ENCODE measurements at regions not wholly inside any gene's neighbourhood (a gene's known extent, or its start where the extent isn't known, plus 50 kb on each side); places are given as distances from the start of the nearest gene placed in this dataset.
"Not testable (repeated sequence)": the region's sequence is repeated elsewhere in the genome, so short reads cannot be mapped to it uniquely, and the experiment has no call there.

DNA sequence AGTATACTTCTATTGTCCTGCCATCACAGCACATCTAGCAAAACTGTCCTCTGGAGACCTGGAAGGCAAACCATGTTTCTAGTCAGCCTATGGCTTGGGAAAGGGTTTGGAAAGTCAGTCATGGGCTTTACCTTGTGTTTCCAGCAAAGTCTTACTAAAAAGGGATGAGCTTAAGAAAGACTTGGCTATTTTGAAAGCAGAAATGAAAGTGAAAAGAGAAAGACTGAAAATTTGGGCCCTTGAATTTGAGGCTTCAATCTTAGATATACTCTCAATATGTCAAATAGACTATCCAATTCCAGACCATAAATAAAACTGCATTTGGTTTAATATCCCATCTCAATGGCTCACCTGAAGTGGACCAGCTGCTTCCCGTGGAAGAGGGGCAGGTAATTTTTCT lies 127.9 kb downstream of the ZNF330 start:
- no peak for DNase-seq
- ChIA-PET CTCF (no interaction called here), POLR2A (no interaction called here)
- no peak overlapping the region for H3K27ac Mint-ChIP-seq
- H3K9me3 Mint-ChIP-seq (ENCODE audit: insufficient read depth): no peaks in the 10 kb centered on the region
- H3K27me3 Mint-ChIP-seq (ENCODE audit: low read depth): peaks cover 1% of the 10 kb centered on the region
- ATAC-seq: no peak
- no peaks in the 10 kb centered on the region for H3K36me3 Mint-ChIP-seq (ENCODE audit: low read depth)
- H3K4me1 Mint-ChIP-seq (ENCODE audit: low read depth): no peaks in the 10 kb centered on the region
- H3K4me3 Mint-ChIP-seq: no peak overlapping the region

DNA sequence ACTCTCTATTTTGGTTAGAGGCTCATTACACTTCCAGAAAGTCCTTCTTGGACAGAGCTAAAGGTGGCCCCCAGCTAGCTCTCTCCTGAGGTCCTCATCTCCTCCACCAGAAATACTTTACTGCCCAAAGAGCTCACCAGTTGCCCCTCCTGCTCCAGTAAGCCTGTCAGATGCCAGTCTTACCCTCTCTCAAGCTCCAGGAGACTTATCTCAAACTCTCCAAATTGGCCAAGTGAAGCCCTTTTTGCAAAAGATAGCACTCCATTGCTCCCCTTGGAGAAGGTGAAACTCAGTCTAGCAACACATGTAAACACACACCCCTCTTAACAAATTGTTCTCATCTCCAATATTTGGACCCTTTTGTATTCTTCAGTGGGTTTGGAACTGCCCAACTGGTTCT lies 128.5 kb downstream of the ZNF330 start:
- Mint-ChIP-seq H3K27ac (no peak overlapping the region), H3K36me3 (ENCODE audit: low read depth) (no peaks in the 10 kb centered on the region), H3K4me1 (ENCODE audit: low read depth) (no peaks in the 10 kb centered on the region), H3K27me3 (ENCODE audit: low read depth) (no peaks in the 10 kb centered on the region), H3K4me3 (no peak overlapping the region), H3K9me3 (ENCODE audit: insufficient read depth) (no peaks in the 10 kb centered on the region)
- no peak for ATAC-seq
- ChIA-PET POLR2A (no interaction called here), CTCF (no interaction called here)
- DNase-seq: no peak

DNA sequence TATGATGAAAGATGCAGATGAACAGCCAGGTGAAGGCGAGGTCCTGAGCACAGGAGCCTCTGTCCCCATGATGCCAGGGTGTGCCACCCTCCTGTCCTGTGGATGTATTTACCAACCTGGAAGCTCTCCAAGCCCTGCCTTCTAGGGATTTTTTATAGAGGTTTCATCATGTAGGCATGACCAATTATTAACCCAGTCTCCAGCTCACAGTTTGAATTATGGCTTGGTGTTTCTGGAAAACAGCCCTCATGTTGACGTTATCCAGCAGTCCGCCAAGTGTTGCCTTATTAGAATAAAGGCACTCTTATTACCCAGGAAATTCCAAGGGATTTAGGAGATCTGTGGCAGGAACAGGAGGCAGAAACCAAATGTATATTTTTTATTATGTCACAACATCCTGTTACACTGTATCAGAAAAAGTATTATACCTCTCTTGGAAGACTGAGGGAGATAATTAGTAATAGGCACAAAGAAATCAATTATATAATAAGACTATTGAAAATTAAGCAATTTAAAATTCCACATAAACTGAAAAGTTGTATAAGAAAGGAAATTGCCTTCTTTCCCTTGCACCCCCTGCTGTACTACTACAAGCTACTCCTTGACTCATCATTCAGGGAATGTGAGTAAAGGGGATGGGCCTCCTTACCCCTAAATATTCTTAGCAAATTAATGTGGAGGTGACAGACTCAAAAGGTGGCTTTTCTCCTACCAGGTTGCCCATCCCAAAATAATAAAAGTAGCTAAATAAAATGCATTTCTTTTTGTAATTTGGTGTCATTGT lies 129.6 kb downstream of the ZNF330 start:
- ChIA-PET POLR2A (no interaction called here), CTCF (no interaction called here)
- no peaks in the 10 kb centered on the region for H3K9me3 Mint-ChIP-seq (ENCODE audit: insufficient read depth)
- no peaks in the 10 kb centered on the region for H3K36me3 Mint-ChIP-seq (ENCODE audit: low read depth)
- no peaks in the 10 kb centered on the region for H3K27me3 Mint-ChIP-seq (ENCODE audit: low read depth)
- H3K4me3 Mint-ChIP-seq: no peak overlapping the region
- no peak for ATAC-seq
- H3K4me1 Mint-ChIP-seq (ENCODE audit: low read depth): no peaks in the 10 kb centered on the region
- no peak overlapping the region for H3K27ac Mint-ChIP-seq
- DNase-seq: no peak

DNA sequence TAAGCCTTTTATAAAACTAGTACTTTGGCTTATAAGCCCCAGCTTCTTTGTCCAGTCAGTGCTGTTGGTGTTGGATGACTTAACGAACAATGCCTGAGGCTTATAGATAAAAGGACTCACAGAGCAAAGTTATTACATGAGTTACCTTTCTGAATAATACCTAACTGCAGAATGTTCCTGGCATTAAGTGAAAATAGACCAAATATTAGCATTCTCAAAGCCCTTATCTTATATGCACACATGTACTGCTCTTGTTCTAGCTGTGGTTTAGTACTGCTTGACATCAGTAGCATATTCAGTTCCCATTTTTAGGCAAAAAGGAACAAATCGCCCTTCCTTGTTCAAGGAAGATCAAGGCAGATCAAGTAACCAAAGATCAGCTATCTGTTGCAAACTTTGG lies 131.6 kb downstream of the ZNF330 start:
- ATAC-seq: no peak
- Mint-ChIP-seq H3K27me3 (ENCODE audit: low read depth) (no peaks in the 10 kb centered on the region), H3K4me1 (ENCODE audit: low read depth) (no peaks in the 10 kb centered on the region), H3K4me3 (no peak overlapping the region), H3K36me3 (ENCODE audit: low read depth) (no peaks in the 10 kb centered on the region), H3K27ac (no peak overlapping the region), H3K9me3 (ENCODE audit: insufficient read depth) (no peaks in the 10 kb centered on the region)
- POLR2A ChIA-PET: no interaction called here
- CTCF ChIA-PET: no interaction called here
- DNase-seq: no peak

DNA sequence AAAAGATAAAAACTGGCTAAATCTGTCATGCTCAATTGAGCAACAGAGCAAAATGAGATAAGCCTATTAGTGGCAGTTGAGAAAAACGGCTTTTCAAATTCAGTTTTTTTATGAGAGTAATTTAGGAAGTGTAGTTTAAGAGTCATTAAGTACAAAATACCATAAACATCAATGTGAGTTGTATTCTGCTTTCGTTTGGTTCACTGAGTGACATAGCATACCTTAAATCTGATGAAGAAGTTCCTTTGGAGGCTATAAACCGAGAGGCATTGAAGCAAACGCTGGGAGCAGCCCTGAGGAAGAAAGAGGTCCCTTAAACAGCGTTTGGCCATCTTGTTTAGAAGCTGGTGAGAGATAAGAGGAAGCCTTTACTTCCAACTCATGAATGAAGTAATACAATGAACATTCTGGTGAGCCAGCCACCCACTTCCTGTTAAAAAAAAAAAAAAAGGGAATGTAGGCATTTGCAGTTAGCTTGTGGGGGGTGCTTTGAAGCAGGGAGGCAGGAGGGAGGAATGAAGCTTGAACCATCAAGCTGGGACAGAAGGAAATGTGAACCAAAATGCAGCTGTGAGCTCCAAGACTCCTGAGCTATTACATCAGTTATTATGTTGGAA lies 132.3 kb downstream of the ZNF330 start:
- Mint-ChIP-seq H3K27me3 (ENCODE audit: low read depth) (no peaks in the 10 kb centered on the region), H3K4me3 (no peak overlapping the region), H3K36me3 (ENCODE audit: low read depth) (no peaks in the 10 kb centered on the region), H3K4me1 (ENCODE audit: low read depth) (no peaks in the 10 kb centered on the region), H3K9me3 (ENCODE audit: insufficient read depth) (no peaks in the 10 kb centered on the region), H3K27ac (no peak overlapping the region)
- ChIA-PET CTCF (no interaction called here), POLR2A (no interaction called here)
- ATAC-seq (no peak), DNase-seq (no peak)

DNA sequence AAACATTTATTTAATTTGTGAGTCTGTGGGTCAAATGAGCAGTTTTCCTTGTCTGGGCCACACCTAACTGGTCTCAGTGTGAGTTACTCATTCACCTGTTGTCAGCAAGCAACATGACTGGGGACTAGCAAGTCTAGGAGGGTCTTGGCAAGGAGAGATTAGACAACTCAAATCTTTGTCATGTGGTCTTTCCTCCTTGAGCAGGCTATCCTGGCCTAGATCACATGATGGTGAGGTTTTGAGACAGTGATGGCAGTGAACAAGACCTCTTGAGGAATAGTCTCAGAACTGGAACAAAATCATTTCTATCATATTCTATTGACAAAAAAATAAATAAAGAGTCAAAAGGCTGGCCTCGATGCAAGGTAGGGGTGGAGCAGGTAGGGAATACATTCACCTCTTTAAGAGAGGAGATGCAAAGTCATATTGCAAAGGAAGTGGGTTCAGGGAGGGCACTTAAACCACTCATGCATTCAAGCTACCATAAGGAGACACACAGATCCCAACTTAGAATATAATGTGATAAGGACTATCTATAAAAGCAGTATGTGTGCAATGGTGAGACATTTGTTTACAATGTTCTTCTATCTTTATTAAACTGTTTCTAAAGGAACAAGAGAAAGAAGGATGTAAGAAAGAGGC lies 135.7 kb downstream of the ZNF330 start:
- Mint-ChIP-seq H3K36me3 (ENCODE audit: low read depth) (no peaks in the 10 kb centered on the region), H3K4me3 (no peak overlapping the region), H3K27ac (no peak overlapping the region), H3K4me1 (ENCODE audit: low read depth) (no peaks in the 10 kb centered on the region), H3K27me3 (ENCODE audit: low read depth) (no peaks in the 10 kb centered on the region), H3K9me3 (ENCODE audit: insufficient read depth) (no peaks in the 10 kb centered on the region)
- no peak for DNase-seq
- no peak for ATAC-seq
- POLR2A ChIA-PET: no interaction called here
- CTCF ChIA-PET: no interaction called here

DNA sequence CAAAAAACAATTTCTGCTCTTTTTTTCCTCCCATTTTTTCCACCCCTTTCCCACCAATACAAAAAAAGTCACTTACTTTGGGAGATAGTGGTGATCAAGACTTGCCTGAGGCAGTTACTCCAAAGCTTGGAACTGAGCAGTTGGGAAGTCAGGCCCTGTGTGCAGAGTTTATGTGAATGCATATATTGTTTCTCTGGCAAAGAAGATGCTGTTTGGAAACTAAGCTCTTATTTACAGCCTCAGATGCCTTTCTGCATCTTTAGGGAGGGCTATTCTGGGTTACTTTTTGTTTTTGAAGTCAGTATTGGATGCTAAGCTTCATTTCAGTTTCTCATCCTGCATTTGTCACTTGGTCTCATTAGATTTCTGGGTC lies 136.3 kb downstream of the ZNF330 start:
- H3K9me3 Mint-ChIP-seq (ENCODE audit: insufficient read depth): no peaks in the 10 kb centered on the region
- H3K36me3 Mint-ChIP-seq (ENCODE audit: low read depth): no peaks in the 10 kb centered on the region
- H3K4me3 Mint-ChIP-seq: no peak overlapping the region
- DNase-seq (no peak), ATAC-seq (no peak)
- H3K27ac Mint-ChIP-seq: no peak overlapping the region
- ChIA-PET POLR2A (no interaction called here), CTCF (no interaction called here)
- H3K4me1 Mint-ChIP-seq (ENCODE audit: low read depth): no peaks in the 10 kb centered on the region
- no peaks in the 10 kb centered on the region for H3K27me3 Mint-ChIP-seq (ENCODE audit: low read depth)

DNA sequence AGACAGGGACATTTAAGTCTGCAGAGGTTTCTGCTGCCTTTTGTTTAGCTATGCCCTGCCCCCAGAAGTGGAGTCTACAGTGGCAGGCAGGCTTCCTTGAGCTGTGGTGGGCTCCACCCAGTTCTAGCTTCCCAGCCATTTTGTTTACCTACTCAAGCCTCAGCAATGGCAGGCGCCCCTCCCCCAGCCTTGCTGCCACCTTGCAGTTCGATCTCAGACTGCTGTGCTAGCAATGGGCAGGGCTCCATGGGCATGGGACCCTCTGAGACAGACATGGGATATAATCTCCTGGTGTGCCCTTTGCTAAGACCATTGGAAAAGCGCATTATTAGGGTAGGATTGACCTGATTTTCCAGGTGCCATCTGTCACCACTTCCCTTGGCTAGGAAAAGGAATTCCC lies 147.5 kb downstream of the ZNF330 start:
- H3K27me3 Mint-ChIP-seq (ENCODE audit: low read depth); H3K9me3 Mint-ChIP-seq (ENCODE audit: insufficient read depth); DNase-seq; H3K4me3 Mint-ChIP-seq; ATAC-seq; CTCF ChIA-PET; H3K36me3 Mint-ChIP-seq (ENCODE audit: low read depth); H3K4me1 Mint-ChIP-seq (ENCODE audit: low read depth); POLR2A ChIA-PET; H3K27ac Mint-ChIP-seq: not testable (repeated sequence)

DNA sequence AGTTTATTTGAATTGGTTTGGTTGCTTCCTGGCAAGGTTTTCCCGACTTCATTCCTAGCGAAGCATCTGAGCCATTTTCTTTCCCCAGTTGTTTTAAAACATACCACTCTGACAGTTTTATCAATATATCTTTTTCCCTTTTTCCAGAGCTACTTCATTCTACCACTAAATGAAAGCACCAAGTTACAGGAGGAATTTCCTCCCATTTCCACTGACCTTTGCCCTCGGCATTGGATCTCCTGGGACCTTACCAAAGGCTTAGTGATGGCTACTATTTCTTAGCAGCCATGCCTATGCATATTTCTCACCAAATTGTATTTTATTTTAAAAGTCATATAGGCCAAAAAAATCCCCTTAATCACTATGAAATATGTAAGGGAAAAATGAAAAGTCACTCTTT lies 150.5 kb downstream of the ZNF330 start:
- POLR2A ChIA-PET: no interaction called here
- no peak overlapping the region for H3K4me3 Mint-ChIP-seq
- H3K9me3 Mint-ChIP-seq (ENCODE audit: insufficient read depth): no peaks in the 10 kb centered on the region
- ATAC-seq (no peak), DNase-seq (no peak)
- H3K27me3 Mint-ChIP-seq (ENCODE audit: low read depth): no peaks in the 10 kb centered on the region
- no peaks in the 10 kb centered on the region for H3K36me3 Mint-ChIP-seq (ENCODE audit: low read depth)
- no peak overlapping the region for H3K27ac Mint-ChIP-seq
- H3K4me1 Mint-ChIP-seq (ENCODE audit: low read depth): no peaks in the 10 kb centered on the region
- CTCF ChIA-PET: no interaction called here

DNA sequence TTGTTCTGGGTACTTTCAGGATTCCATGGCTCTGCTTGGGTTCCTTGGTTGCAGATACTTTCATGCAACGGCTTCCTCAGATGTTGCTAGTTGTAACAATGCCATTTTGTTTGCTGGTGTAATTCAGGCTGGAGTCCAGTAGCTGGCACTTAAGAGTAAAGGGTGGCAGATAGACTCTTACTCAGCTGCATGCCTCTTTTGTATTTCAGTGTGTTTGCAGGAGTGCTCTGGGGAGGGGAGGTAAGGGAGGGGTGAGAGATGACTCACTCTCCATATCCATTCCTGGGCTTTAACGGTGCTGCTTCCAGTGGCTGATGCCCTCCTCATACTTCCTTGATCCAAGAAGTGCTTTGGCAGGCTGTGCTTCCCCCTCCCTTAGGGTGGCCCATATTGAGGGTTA lies 155.2 kb downstream of the ZNF330 start:
- H3K27me3 Mint-ChIP-seq (ENCODE audit: low read depth): no peaks in the 10 kb centered on the region
- no peak overlapping the region for H3K4me3 Mint-ChIP-seq
- ATAC-seq: no peak
- no peak for DNase-seq
- H3K4me1 Mint-ChIP-seq (ENCODE audit: low read depth): no peaks in the 10 kb centered on the region
- H3K9me3 Mint-ChIP-seq (ENCODE audit: insufficient read depth): peaks cover 3% of the 10 kb centered on the region
- no peaks in the 10 kb centered on the region for H3K36me3 Mint-ChIP-seq (ENCODE audit: low read depth)
- ChIA-PET POLR2A (no interaction called here), CTCF (no interaction called here)
- no peak overlapping the region for H3K27ac Mint-ChIP-seq

DNA sequence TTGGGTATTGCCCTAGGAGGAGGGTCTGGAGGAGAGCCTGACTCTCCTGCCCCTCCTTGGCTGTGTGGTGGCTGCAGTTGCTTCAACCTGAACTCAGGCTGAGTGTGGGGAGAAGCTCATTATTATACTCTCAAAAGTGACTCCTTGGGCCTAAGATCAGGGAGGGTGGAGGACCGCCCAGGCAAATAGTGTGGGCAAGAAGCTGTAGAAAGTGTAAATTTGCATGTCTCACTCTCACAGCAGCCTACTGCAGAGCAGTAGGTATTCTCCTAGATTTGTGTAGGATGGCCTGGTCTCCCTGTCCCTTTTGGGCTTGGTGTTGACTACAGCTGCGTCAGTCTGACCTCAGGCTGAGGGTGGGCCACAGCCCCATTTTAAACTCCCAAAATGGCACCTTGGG lies 156.1 kb downstream of the ZNF330 start:
- Mint-ChIP-seq H3K4me3 (no peak overlapping the region), H3K4me1 (ENCODE audit: low read depth) (no peaks in the 10 kb centered on the region), H3K27me3 (ENCODE audit: low read depth) (no peaks in the 10 kb centered on the region), H3K36me3 (ENCODE audit: low read depth) (no peaks in the 10 kb centered on the region), H3K9me3 (ENCODE audit: insufficient read depth) (peaks cover 3% of the 10 kb centered on the region), H3K27ac (no peak overlapping the region)
- CTCF ChIA-PET: no interaction called here
- DNase-seq (no peak), ATAC-seq (no peak)
- POLR2A ChIA-PET: interaction anchor here (0.6 kb wide), 1 partner anchor 226 kb away, joined by 3 read pairs; no protein-coding TSS in a partner anchor

DNA sequence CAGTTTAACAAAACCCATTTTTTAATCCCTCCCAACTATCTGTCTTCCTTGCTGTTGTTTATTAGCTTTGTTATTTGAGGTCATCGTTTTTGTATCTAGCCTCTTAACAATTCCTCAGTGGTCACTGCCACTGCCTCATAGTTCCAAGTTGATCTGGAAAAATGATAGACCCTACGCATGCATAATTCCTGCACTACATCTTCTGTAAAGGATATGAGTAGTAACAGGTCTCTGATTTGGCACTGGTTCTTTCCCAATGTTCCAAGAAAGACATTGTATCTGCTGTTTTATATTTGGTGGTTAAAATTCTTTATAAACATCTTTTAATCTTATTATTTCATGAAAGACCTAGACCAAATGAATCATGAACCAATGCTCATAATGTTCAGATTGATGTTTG lies 166.6 kb downstream of the ZNF330 start:
- ChIA-PET CTCF (no interaction called here), POLR2A (no interaction called here)
- Mint-ChIP-seq H3K36me3 (ENCODE audit: low read depth) (no peaks in the 10 kb centered on the region), H3K27me3 (ENCODE audit: low read depth) (no peaks in the 10 kb centered on the region), H3K4me3 (no peak overlapping the region), H3K9me3 (ENCODE audit: insufficient read depth) (no peaks in the 10 kb centered on the region), H3K4me1 (ENCODE audit: low read depth) (no peaks in the 10 kb centered on the region), H3K27ac (no peak overlapping the region)
- no peak for DNase-seq
- no peak for ATAC-seq

DNA sequence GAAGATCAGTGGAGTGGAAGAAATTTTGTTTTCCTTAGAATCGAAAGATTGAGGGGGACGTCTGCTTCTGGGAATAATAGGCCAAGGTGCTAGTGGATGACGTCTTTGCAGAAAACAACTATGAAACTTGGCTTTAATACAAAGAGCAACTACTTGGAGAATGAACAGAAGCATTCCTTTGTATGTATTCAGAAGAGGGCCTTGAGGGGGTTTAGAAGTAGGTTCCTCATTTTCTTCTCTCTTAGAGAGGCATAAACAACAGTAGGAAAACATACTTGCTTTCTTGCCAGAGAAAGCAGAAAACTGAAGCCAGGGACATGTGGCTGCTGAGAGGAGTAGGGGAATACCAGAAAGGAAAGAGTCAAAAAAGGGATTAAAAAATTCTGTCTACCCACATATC lies 167.8 kb downstream of the ZNF330 start:
- Mint-ChIP-seq H3K9me3 (ENCODE audit: insufficient read depth) (no peaks in the 10 kb centered on the region), H3K4me3 (no peak overlapping the region), H3K27me3 (ENCODE audit: low read depth) (no peaks in the 10 kb centered on the region), H3K4me1 (ENCODE audit: low read depth) (no peaks in the 10 kb centered on the region), H3K36me3 (ENCODE audit: low read depth) (no peaks in the 10 kb centered on the region), H3K27ac (no peak overlapping the region)
- ChIA-PET POLR2A (no interaction called here), CTCF (no interaction called here)
- no peak for ATAC-seq
- no peak for DNase-seq

Measured in activated CD8-positive, alpha-beta T cell treated with anti-CD3 and anti-CD28 coated beads, Interleukin-2, amount 10 ng/mL, durations not matched to agents 7 days and 5 days (primary cell).